SU-DHL-6 (cell line): ENCODE measurements at regions not wholly inside any gene's neighbourhood (a gene's known extent, or its start where the extent isn't known, plus 50 kb on each side); places are given as distances from the start of the nearest gene placed in this dataset.

Experiments
- EZH2phosphoT487 ChIP-seq: fragments of 200-600 bp; sonication (generic), shearing (Covaris generic); conservative IDR thresholded peaks from 2 replicates; pipeline ENCODE4 v1.6.1; 2018; ENCODE audit warnings: mild to moderate bottlenecking, antibody characterized with exemption, low read length, moderate library complexity, mixed read lengths
- TF ChIP-seq, protein P1 (sequence below): fragments of 200-600 bp; sonication (generic); IDR thresholded peaks from one replicate; pipeline ENCODE4 v1.5.1; 2017; ENCODE audit warnings: antibody characterized with exemption, mild to moderate bottlenecking, low read length, moderate library complexity; ENCODE audit not compliant: insufficient read depth, poor library complexity, severe bottlenecking

DNA sequence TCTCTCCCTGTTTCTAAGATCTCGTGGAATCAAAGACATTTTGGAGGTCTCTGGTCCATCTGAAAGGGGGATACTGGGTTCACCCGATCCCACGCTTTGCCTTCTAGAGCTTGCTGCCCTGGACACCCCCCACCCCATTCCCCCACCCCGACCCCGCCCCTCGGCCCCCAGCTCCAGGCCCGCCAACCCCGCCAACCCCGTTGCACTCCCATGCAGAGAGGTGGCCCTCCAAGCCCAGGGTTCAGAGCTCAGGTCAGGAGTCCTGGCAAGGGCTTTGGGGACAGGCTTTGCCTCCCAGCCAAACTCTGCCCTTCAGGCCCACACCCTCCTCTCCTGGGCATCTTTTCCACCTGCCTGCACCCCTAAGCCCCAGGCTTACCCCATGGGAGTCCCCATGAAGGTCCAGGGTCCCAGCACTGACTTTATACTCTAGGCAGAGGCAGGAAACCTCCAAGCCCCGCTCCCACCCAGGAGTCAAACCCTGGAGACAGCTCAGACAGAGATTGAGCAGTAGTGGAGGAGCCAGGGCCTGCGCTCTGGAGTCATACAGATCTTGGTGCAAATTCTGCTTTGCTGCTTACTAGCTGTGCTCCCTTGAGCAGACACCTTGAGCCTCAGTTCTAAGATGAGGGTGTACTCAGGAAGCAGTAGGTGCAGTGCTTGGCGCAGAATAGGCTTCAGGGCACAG, 155.9 kb downstream of the FOXD2 start:
- TF ChIP-seq, protein P1, sequence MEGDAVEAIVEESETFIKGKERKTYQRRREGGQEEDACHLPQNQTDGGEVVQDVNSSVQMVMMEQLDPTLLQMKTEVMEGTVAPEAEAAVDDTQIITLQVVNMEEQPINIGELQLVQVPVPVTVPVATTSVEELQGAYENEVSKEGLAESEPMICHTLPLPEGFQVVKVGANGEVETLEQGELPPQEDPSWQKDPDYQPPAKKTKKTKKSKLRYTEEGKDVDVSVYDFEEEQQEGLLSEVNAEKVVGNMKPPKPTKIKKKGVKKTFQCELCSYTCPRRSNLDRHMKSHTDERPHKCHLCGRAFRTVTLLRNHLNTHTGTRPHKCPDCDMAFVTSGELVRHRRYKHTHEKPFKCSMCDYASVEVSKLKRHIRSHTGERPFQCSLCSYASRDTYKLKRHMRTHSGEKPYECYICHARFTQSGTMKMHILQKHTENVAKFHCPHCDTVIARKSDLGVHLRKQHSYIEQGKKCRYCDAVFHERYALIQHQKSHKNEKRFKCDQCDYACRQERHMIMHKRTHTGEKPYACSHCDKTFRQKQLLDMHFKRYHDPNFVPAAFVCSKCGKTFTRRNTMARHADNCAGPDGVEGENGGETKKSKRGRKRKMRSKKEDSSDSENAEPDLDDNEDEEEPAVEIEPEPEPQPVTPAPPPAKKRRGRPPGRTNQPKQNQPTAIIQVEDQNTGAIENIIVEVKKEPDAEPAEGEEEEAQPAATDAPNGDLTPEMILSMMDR: no peak
- no peak for TF ChIP-seq EZH2phosphoT487
